ENCODE measurements at regions not wholly inside any gene's neighbourhood (a gene's known extent, or its start where the extent isn't known, plus 50 kb on each side); places are given as distances from the start of the nearest gene placed in this dataset.

DNA sequence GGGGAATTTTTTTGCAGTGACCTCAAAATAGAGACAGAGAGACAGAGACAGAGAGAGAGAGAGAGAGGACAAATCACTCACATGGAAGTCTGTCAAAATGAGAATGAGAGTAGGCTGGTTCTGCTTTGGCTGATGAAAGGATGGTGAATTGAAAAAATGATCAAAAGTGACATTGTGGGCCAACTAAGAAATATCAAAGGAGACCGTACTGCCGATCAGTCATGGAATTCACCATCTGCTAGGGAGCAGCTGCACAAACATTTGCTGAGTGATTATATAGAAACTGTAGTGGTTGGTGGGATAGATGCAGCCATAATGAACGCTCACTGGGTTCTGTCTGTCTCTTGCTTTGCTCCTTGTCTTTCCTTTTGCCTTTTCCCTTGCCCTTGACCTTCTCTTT, 476.6 kb upstream of the SGCD start:
- ChIA-PET CTCF (no interaction called here), POLR2A (ENCODE audit: unreplicated experiment) (no interaction called here)
- Histone ChIP-seq H2AK5ac (ENCODE audit: low read depth, low read length) (no peak overlapping the region), H3K79me1 (ENCODE audit: low read depth in 1 of 2, low read length in 2 of 2) (no peaks in the 10 kb centered on the region), H3K9ac (ENCODE audit: low read depth, low read length) (no peak overlapping the region), H3K27me3 (ENCODE audit: control insufficient read depth, insufficient read depth, low read length) (no peaks in the 10 kb centered on the region), H3K56ac (ENCODE audit: extremely low read depth, insufficient read depth, low read length) (no peak overlapping the region), H4K5ac (ENCODE audit: low read depth, low read length) (no peak overlapping the region), H3K14ac (replicated peaks; ENCODE audit: low read depth, low read length) (no peak overlapping the region), H3K18ac (ENCODE audit: low read depth, low read length) (no peak overlapping the region), H3K4me1 (ENCODE audit: control insufficient read depth, insufficient read depth, low read length) (no peaks in the 10 kb centered on the region), H4K91ac (ENCODE audit: insufficient read depth, low read depth, low read length) (no peak overlapping the region), H3K4ac (ENCODE audit: low read depth, low read length) (no peak overlapping the region), H3K9me1 (ENCODE audit: insufficient read depth, low read length) (no peaks in the 10 kb centered on the region), H4K8ac (ENCODE audit: low read depth in 2 of 2, low read length in 2 of 2) (no peak overlapping the region), H2BK15ac (ENCODE audit: low read depth, low read length) (no peak overlapping the region), H2BK5ac (ENCODE audit: low read depth, low read length, poor library complexity, severe bottlenecking) (no peak overlapping the region), H3K27ac (ENCODE audit: insufficient read depth, low read length) (no peak overlapping the region), H3K36me3 (ENCODE audit: control insufficient read depth, insufficient read depth, low read length) (no peaks in the 10 kb centered on the region), H2AK9ac (replicated peaks; ENCODE audit: low read depth, low read length, poor library complexity) (no peak overlapping the region), H2AFZ (replicated peaks; ENCODE audit: low read length, poor library complexity) (no peak overlapping the region), H3K4me3 (ENCODE audit: insufficient read depth, low read depth, low read length) (no peak overlapping the region), H2BK120ac (ENCODE audit: low read depth, low read length) (no peak overlapping the region), H3K4me2 (ENCODE audit: low read depth, low read length) (no peak overlapping the region), H3K23ac (ENCODE audit: low read depth, low read length) (no peak overlapping the region), H4K20me1 (ENCODE audit: insufficient read depth, low read length) (no peaks in the 10 kb centered on the region), H2BK20ac (ENCODE audit: low read depth, low read length) (no peak overlapping the region), H3K9me3 (ENCODE audit: control insufficient read depth, insufficient read depth, low read length) (no peaks in the 10 kb centered on the region; the same call in 1 of the 2 replicates)
- WGBS, 2 experiments (ENCODE audit: extremely low coverage in 2 of 2, insufficient read length in 1 of 2): no CpG with 5 or more reads among the region's 3 CpGs
- in situ Hi-C loops (cut with MboI; ENCODE audit: low sequenced_read_pairs) (no loop called here), intact Hi-C loops (cut with micrococcal nuclease) (no loop called here), dilution Hi-C loops (cut with HindIII; ENCODE audit: low sequenced_read_pairs, unreplicated experiment) (no loop called here)
- no peak for DNase-seq
- TF ChIP-seq RCOR1 (IDR thresholded peaks at IDR 0.05; ENCODE audit: insufficient replicate concordance, low read length): no peak
- ATAC-seq (ENCODE audit: low read depth): no peak
- no TSS peak for BruUV-seq (replicated peaks)
